ENCODE measurements at regions not wholly inside any gene's neighbourhood (a gene's known extent, or its start where the extent isn't known, plus 50 kb on each side); places are given as distances from the start of the nearest gene placed in this dataset.

- no peak for DNase-seq
Measured at GRCh38 chr4:188197566-188197965, 58.3 kb downstream of the TRIML1 start.

- no peak for DNase-seq
Measured at GRCh38 chr4:188198982-188199792, 59.9 kb downstream of the TRIML1 start.

- no peak for DNase-seq
Measured at GRCh38 chr4:188201851-188202250, 62.6 kb downstream of the TRIML1 start.

- no peak for DNase-seq
Measured at GRCh38 chr4:188206783-188207182, 67.5 kb downstream of the TRIML1 start.

- DNase-seq: no peak
Measured at GRCh38 chr4:188214861-188215260, 75.6 kb downstream of the TRIML1 start.

GRCh38 chr4:188218392-188218791, 79.2 kb downstream of the TRIML1 start:
- DNase-seq: no peak

GRCh38 chr4:188220006-188220405, 80.8 kb downstream of the TRIML1 start:
- DNase-seq: no peak

GRCh38 chr4:188221090-188221489, 81.8 kb downstream of the TRIML1 start:
- DNase-seq: no peak

GRCh38 chr4:188228279-188228678, 89.0 kb downstream of the TRIML1 start:
- no peak for DNase-seq

- DNase-seq: no peak
Measured at GRCh38 chr4:188232428-188232827, 93.2 kb downstream of the TRIML1 start.

GRCh38 chr4:188242041-188242440, 102.8 kb downstream of the TRIML1 start:
- DNase-seq: no peak

- DNase-seq: no peak
Measured at GRCh38 chr4:188245651-188246050, 106.4 kb downstream of the TRIML1 start.

- DNase-seq: no peak
Measured at GRCh38 chr4:188246488-188246887, 107.2 kb downstream of the TRIML1 start.

GRCh38 chr4:188254211-188254610, 115.0 kb downstream of the TRIML1 start:
- DNase-seq: no peak

GRCh38 chr4:188262464-188262863, 123.2 kb downstream of the TRIML1 start:
- DNase-seq: no peak

- no peak for DNase-seq
Measured at GRCh38 chr4:188263321-188263720, 124.1 kb downstream of the TRIML1 start.

- no peak for DNase-seq
Measured at GRCh38 chr4:188266386-188266785, 127.1 kb downstream of the TRIML1 start.

GRCh38 chr4:188268131-188268908, 129.1 kb downstream of the TRIML1 start:
- DNase-seq: no peak

GRCh38 chr4:188270273-188271069, 131.2 kb downstream of the TRIML1 start:
- no peak for DNase-seq

GRCh38 chr4:188275686-188276085, 136.4 kb downstream of the TRIML1 start:
- DNase-seq: no peak

GRCh38 chr4:188279184-188279583, 139.9 kb downstream of the TRIML1 start:
- no peak for DNase-seq
